Upper lobe of left lung (tissue), 6 donors: ENCODE measurements at regions not wholly inside any gene's neighbourhood (a gene's known extent, or its start where the extent isn't known, plus 50 kb on each side); places are given as distances from the start of the nearest gene placed in this dataset.

Experiments
- ATAC-seq, 2 donors: fragments of 200-7000 bp; cut with Tn5 transposase; one replicate each; pipeline ENCODE4 v1.9.1; 2022; ENCODE audit warnings: mild to moderate bottlenecking in 2 of 2, moderate library complexity in 2 of 2; ENCODE audit not compliant: low FRiP score in 2 of 2
- DNase-seq, 2 donors: peaks; one replicate each; pipeline ENCODE4 v3.0.0-alpha.2; 2019 to 2020
- H3K27ac ChIP-seq, 4 donors: fragments of 200-600 bp; sonication (generic); one replicate each; pipeline ENCODE4 v1.5.1; 2016 to 2019
- H3K27me3 ChIP-seq, 4 donors: fragments of 200-600 bp; sonication (generic); one replicate each; pipeline ENCODE4 v1.5.1; 2017 to 2019
- H3K36me3 ChIP-seq, 4 donors: fragments of 200-600 bp; sonication (generic); one replicate each; pipeline ENCODE4 v1.5.1; 2016 to 2019
- H3K4me1 ChIP-seq, 4 donors: fragments of 200-600 bp; sonication (generic); one replicate each; pipeline ENCODE4 v1.5.1; 2018 to 2019
- H3K4me3 ChIP-seq, 4 donors: fragments of 200-600 bp; sonication (generic); one replicate each; pipeline ENCODE4 v1.5.1; 2017 to 2019; ENCODE audit warnings: mild to moderate bottlenecking in 2 of 4, moderate library complexity in 1 of 4
- H3K9me3 ChIP-seq, 4 donors: fragments of 200-600 bp; sonication (generic); one replicate each; pipeline ENCODE4 v1.5.1; 2018 to 2019
- EP300 ChIP-seq, 4 donors: sonication (generic); formaldehyde crosslinking; IDR thresholded peaks; one replicate each; pipeline ENCODE4 v1.5.1; 2017; ENCODE audit warnings: antibody characterized with exemption in 4 of 4, control low read depth in 2 of 4
- POLR2A ChIP-seq, 4 donors: fragments of 450-650 bp; IDR thresholded peaks; one replicate each; pipeline ENCODE4 v1.5.1; 2016 to 2017; ENCODE audit warnings: antibody characterized with exemption in 4 of 4, mild to moderate bottlenecking in 2 of 4
- POLR2AphosphoS5 ChIP-seq, 2 donors: sonication (generic); formaldehyde crosslinking; IDR thresholded peaks; one replicate each; pipeline ENCODE4 v1.5.1; 2017; ENCODE audit warnings: antibody characterized with exemption in 2 of 2
- WGBS, 2 donors: methylation state at CpG; one replicate each; pipeline ENCODE4 v1.1.5; 2017 to 2018; 5-methylcytosine and 5-hydroxymethylcytosine counted together
- TF ChIP-seq, protein P1 (sequence below), 6 experiments: fragments of 450-650 bp in 4 of 6; fragments of 200-600 bp in 2 of 6; sonication (generic) in 2 of 6; IDR thresholded peaks; one replicate each; pipeline ENCODE4 v1.5.1; 2016 to 2019; ENCODE audit warnings: antibody characterized with exemption in 6 of 6
- donor health status: DM: no; HTN: no; CAD: no; lungs with moderate emphysema.
- donor health status: DM: no; HTN: yes; CAD: no; lungs with severe emphysema.

DNA sequence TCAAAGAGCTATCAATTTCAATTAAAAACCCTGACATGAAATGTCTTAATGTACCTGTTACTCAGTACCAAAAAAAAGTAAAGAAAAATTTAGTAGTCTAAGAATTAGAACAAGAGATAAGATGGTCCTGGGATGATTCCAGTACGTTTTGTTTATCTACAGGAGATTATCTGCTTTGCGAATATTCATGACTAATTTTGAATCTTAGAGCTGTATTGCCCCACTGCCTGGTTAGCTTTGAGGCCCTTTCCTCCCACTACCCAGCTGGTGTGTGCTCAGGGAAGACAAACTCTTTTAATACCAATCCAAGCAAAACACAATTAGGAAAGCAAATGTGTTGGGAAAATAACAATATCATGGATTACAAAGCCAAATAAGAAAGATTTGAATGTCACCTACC, 263.5 kb downstream of the FOXG1 start:
- Histone ChIP-seq H3K27me3 (no peaks in the 10 kb centered on the region), H3K36me3 (no peaks in the 10 kb centered on the region), H3K4me3 (no peak overlapping the region), H3K27ac (no peak overlapping the region), H3K9me3 (no peaks in the 10 kb centered on the region), H3K4me1 (no peaks in the 10 kb centered on the region)
- 64 to 65% methylated on average over 2 of the region's 2 CpGs for WGBS, 2 donors
- DNase-seq = no peak
- no peak for TF ChIP-seq EP300 (IDR thresholded peaks at IDR 0.05)
- no peak for TF ChIP-seq POLR2A (IDR thresholded peaks at IDR 0.05)
- TF ChIP-seq, protein P1, sequence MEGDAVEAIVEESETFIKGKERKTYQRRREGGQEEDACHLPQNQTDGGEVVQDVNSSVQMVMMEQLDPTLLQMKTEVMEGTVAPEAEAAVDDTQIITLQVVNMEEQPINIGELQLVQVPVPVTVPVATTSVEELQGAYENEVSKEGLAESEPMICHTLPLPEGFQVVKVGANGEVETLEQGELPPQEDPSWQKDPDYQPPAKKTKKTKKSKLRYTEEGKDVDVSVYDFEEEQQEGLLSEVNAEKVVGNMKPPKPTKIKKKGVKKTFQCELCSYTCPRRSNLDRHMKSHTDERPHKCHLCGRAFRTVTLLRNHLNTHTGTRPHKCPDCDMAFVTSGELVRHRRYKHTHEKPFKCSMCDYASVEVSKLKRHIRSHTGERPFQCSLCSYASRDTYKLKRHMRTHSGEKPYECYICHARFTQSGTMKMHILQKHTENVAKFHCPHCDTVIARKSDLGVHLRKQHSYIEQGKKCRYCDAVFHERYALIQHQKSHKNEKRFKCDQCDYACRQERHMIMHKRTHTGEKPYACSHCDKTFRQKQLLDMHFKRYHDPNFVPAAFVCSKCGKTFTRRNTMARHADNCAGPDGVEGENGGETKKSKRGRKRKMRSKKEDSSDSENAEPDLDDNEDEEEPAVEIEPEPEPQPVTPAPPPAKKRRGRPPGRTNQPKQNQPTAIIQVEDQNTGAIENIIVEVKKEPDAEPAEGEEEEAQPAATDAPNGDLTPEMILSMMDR (IDR thresholded peaks at IDR 0.05) = no peak
- TF ChIP-seq POLR2AphosphoS5 (IDR thresholded peaks at IDR 0.05) = no peak
- ATAC-seq = no peak

DNA sequence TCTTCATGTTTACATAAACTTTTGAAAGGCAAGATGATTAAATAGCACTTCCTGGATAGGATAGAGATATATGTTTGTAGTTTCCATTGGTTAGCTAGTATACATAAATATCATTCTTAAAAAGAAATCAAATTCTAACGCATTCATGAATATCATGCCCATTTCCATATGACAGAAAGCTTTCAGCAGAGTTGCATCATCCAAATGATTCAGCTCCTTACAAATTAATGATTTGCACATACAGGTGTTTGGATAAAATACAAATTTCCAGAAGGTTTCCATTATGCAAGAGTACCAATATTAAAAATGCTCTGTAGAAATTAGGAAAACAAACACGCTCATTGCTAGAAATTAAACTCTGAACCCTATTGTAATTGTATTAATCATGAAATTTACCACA, 264.4 kb downstream of the FOXG1 start:
- WGBS, 2 donors = 65 to 88% methylated on average over 2 of the region's 2 CpGs
- no peak for ATAC-seq
- no peaks in the 10 kb centered on the region for H3K27me3 ChIP-seq

DNA sequence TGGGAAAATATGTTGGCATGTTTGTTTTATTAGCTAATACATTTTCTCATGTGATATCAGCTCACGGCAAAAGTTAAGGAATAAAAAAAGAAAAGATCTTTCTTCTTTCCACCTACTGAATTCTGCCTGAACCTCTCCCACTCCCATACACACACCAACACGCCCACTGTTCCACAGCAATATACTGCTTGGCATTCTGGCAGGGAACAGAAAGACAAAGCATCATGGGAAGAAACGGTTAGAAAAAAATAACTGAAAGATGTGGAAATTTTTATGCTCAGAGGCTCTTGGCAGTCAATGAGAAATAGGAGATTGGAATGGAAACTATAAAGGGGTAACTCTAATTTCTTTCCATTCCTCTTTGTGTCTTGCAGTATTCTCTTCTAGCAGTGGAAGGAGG, 268.5 kb downstream of the FOXG1 start:
- no peak for DNase-seq
- Histone ChIP-seq H3K4me1 (no peaks in the 10 kb centered on the region), H3K4me3 (no peak overlapping the region), H3K9me3 (no peaks in the 10 kb centered on the region), H3K27me3 (no peaks in the 10 kb centered on the region), H3K36me3 (no peaks in the 10 kb centered on the region), H3K27ac (no peak overlapping the region)
- ATAC-seq = no peak
- 75 to 85% methylated on average over 3 of the region's 3 CpGs for WGBS, 2 donors
- TF ChIP-seq, protein P1 (IDR thresholded peaks at IDR 0.05) = no peak
- TF ChIP-seq POLR2A (IDR thresholded peaks at IDR 0.05) = no peak
- no peak for TF ChIP-seq EP300 (IDR thresholded peaks at IDR 0.05)
- TF ChIP-seq POLR2AphosphoS5 (IDR thresholded peaks at IDR 0.05) = no peak

More for the DNA sequence above, 264.4 kb downstream of the FOXG1 start:
- TF ChIP-seq, protein P1 (IDR thresholded peaks at IDR 0.05) = no peak
- TF ChIP-seq POLR2A (IDR thresholded peaks at IDR 0.05) (no peak), EP300 (IDR thresholded peaks at IDR 0.05) (no peak), POLR2AphosphoS5 (IDR thresholded peaks at IDR 0.05) (no peak)
- H3K4me3 ChIP-seq = no peak overlapping the region
- H3K27ac ChIP-seq = no peak overlapping the region
- H3K9me3 ChIP-seq = no peaks in the 10 kb centered on the region
- H3K4me1 ChIP-seq = no peaks in the 10 kb centered on the region
- no peaks in the 10 kb centered on the region for H3K36me3 ChIP-seq
- DNase-seq = no peak

DNA sequence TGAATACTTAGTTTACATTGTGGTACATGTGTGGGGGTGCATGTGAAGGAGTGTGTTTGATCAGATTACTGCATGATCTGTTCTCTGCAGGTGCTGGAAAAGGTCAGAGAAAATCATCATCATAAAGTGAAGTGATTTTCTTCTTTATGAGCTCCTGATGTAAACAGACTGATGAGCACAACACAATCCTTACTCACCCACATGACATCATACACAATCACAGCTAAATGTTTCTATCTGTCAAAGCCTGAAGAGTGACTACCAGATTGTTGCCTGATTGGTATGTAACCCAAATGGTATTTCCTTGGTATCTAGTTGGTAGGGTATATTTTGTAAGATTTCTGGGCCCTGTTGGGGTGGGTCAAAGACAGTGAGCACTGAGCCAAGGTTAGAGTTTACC, 270.8 kb downstream of the FOXG1 start:
- DNase-seq = no peak
- TF ChIP-seq POLR2A (IDR thresholded peaks at IDR 0.05) (no peak), POLR2AphosphoS5 (IDR thresholded peaks at IDR 0.05) (no peak), EP300 (IDR thresholded peaks at IDR 0.05) (no peak)
- TF ChIP-seq, protein P1 (IDR thresholded peaks at IDR 0.05) = no peak
- Histone ChIP-seq H3K27ac (no peak overlapping the region), H3K36me3 (no peaks in the 10 kb centered on the region), H3K4me3 (no peak overlapping the region), H3K27me3 (no peaks in the 10 kb centered on the region), H3K4me1 (no peaks in the 10 kb centered on the region), H3K9me3 (no peaks in the 10 kb centered on the region)
- no peak for ATAC-seq

DNA sequence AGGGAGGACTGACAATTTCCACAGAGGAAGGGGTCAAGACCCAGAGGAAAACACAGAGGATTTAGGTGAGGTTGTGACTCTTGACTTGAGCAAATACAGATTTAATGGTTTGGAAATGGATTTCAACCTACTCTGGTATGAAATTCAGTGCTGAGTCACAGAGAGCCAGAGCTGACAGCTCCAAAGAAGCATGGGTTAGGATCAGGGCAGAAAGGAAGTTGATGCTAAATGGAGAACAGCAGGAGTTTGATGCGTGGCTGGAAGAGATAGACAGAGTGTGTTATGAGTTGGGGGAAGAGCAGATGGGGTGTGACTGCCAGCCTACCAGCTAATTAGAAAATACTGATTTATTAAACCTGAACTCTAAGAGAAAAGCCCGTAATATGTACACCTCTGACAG, 272.6 kb downstream of the FOXG1 start:
- Histone ChIP-seq H3K4me1 (no peaks in the 10 kb centered on the region), H3K4me3 (no peak overlapping the region), H3K9me3 (no peaks in the 10 kb centered on the region), H3K36me3 (no peaks in the 10 kb centered on the region), H3K27ac (no peak overlapping the region), H3K27me3 (no peaks in the 10 kb centered on the region)
- WGBS, 2 donors = 57% methylated on average over 2 of the region's 2 CpGs
- no peak for DNase-seq
- no peak for TF ChIP-seq POLR2A (IDR thresholded peaks at IDR 0.05)
- TF ChIP-seq POLR2AphosphoS5 (IDR thresholded peaks at IDR 0.05) = no peak
- TF ChIP-seq, protein P1 (IDR thresholded peaks at IDR 0.05) = no peak
- no peak for TF ChIP-seq EP300 (IDR thresholded peaks at IDR 0.05)
- ATAC-seq = no peak
